Spleen (tissue), 7 donors: ENCODE measurements at regions not wholly inside any gene's neighbourhood (a gene's known extent, or its start where the extent isn't known, plus 50 kb on each side); places are given as distances from the start of the nearest gene placed in this dataset.

ENCODE experiments used
- CTCF ChIP-seq, 11 experiments: fragments of 200-600 bp in 7 of 11; fragments of 450-650 bp in 4 of 11; sonication (generic) in 4 of 11; IDR thresholded peaks in 8 of 11; conservative IDR thresholded peaks in 3 of 11; 1 replicate in 7 of 11; 2 replicates in 4 of 11; pipeline versions ENCODE4 v1.4.0 to v1.8.0; 2016 to 2021; ENCODE audit warnings: antibody characterized with exemption in 11 of 11, inconsistent platforms in 4 of 11, mild to moderate bottlenecking in 1 of 11
- POLR2A ChIP-seq, 3 donors: fragments of 450-650 bp; IDR thresholded peaks; one replicate each; pipeline ENCODE4 v1.5.1; 2017; ENCODE audit warnings: antibody characterized with exemption in 3 of 3, mild to moderate bottlenecking in 1 of 3
- donor health status: DM: no; HTN: no; CAD: no; lungs with moderate emphysema.
- donor health status: DM: no; HTN: no; CAD: no.
- donor health status: DM: no; HTN: no; CAD: no.

GRCh38 chr7:13839063-13839462, 150.4 kb downstream of the ETV1 start:
- TF ChIP-seq CTCF (IDR thresholded peaks at IDR 0.05 in 8 of 11, conservative IDR thresholded peaks at IDR 0.05 in 3 of 11), result no peak
- no peak for TF ChIP-seq POLR2A (IDR thresholded peaks at IDR 0.05)
